Stimulated activated CD4-positive, alpha-beta T cell treated with anti-CD3 and anti-CD28 coated beads, TNF-alpha, amount 100 ng/mL, for 24 hours (primary cell): ENCODE measurements at regions not wholly inside any gene's neighbourhood (a gene's known extent, or its start where the extent isn't known, plus 50 kb on each side); places are given as distances from the start of the nearest gene placed in this dataset.

Experiments
- DNase-seq, 3 experiments: peaks; one replicate each; pipeline ENCODE4 v3.0.0-alpha.2; 2020; ENCODE audit warnings: low read depth in 3 of 3

GRCh38 chr11:122235615-122236014, 119.6 kb upstream of the BLID start:
- no peak for DNase-seq

- no peak for DNase-seq
Measured at GRCh38 chr11:122234780-122235179, 118.8 kb upstream of the BLID start.

GRCh38 chr11:122234257-122234656, 118.2 kb upstream of the BLID start:
- DNase-seq = no peak

GRCh38 chr11:122232985-122233384, 117.0 kb upstream of the BLID start:
- no peak for DNase-seq

GRCh38 chr11:122230385-122230755, 114.4 kb upstream of the BLID start:
- DNase-seq = no peak

- no peak for DNase-seq
Measured at GRCh38 chr11:122229481-122230384, 113.7 kb upstream of the BLID start.

- DNase-seq = no peak
Measured at GRCh38 chr11:122229078-122229477, 113.1 kb upstream of the BLID start.

- no peak for DNase-seq
Measured at GRCh38 chr11:122226810-122227379, 110.9 kb upstream of the BLID start.

- no peak for DNase-seq
Measured at GRCh38 chr11:122224867-122225266, 108.9 kb upstream of the BLID start.

GRCh38 chr11:122220321-122220720, 104.3 kb upstream of the BLID start:
- DNase-seq = no peak

- no peak for DNase-seq
Measured at GRCh38 chr11:122219791-122220190, 103.8 kb upstream of the BLID start.

GRCh38 chr11:122215244-122215992, 99.4 kb upstream of the BLID start:
- peak in 1 of 3 experiments; percentile 20 for DNase-seq

- no peak for DNase-seq
Measured at GRCh38 chr11:122214567-122214966, 98.6 kb upstream of the BLID start.

- no peak for DNase-seq
Measured at GRCh38 chr11:122214080-122214479, 98.1 kb upstream of the BLID start.

- no peak for DNase-seq
Measured at GRCh38 chr11:122213171-122213570, 97.2 kb upstream of the BLID start.

GRCh38 chr11:122210367-122210997, 94.5 kb upstream of the BLID start:
- DNase-seq = no peak

- DNase-seq = no peak
Measured at GRCh38 chr11:122209619-122210366, 93.8 kb upstream of the BLID start.

GRCh38 chr11:122207921-122208764, 92.1 kb upstream of the BLID start:
- no peak for DNase-seq

GRCh38 chr11:122207505-122207904, 91.5 kb upstream of the BLID start:
- no peak for DNase-seq

GRCh38 chr11:122205036-122205435, 89.0 kb upstream of the BLID start:
- DNase-seq = no peak

- DNase-seq = no peak
Measured at GRCh38 chr11:122204206-122204605, 88.2 kb upstream of the BLID start.
